ENCODE measurements at regions not wholly inside any gene's neighbourhood (a gene's known extent, or its start where the extent isn't known, plus 50 kb on each side); places are given as distances from the start of the nearest gene placed in this dataset.

GRCh38 chr13:74889321-74889720, 592.6 kb downstream of the TBC1D4 start:
- Histone ChIP-seq H4K20me1 (replicated peaks in 1 of 2; ENCODE audit: control insufficient read depth in 1 of 2, insufficient read depth in 2 of 2, low read length in 2 of 2) (no peaks in the 10 kb centered on the region), H2BK120ac (replicated peaks; ENCODE audit: low read depth, low read length) (no peak overlapping the region), H3K9ac (replicated peaks in 1 of 4; ENCODE audit: extremely low read depth in 1 of 4, low read depth in 3 of 4, low read length in 3 of 4) (no peak overlapping the region), H2BK15ac (ENCODE audit: low read length) (no peak overlapping the region), H3K79me1 (ENCODE audit: low read depth, low read length) (no peaks in the 10 kb centered on the region), H3K18ac (ENCODE audit: extremely low read depth, low read length) (no peak overlapping the region), H3K23ac (ENCODE audit: insufficient read length) (no peak overlapping the region), H3K79me2 (ENCODE audit: control insufficient read depth in 1 of 2, insufficient read depth in 2 of 2, low read length in 2 of 2) (no peaks in the 10 kb centered on the region), H2AK5ac (ENCODE audit: low read depth, low read length) (no peak overlapping the region), H3K4ac (replicated peaks; ENCODE audit: insufficient read length, low read depth, low read length) (no peak overlapping the region), H4K5ac (ENCODE audit: insufficient read length, low read depth, low read length) (no peak overlapping the region), H2AFZ (ENCODE audit: low read length) (no peak overlapping the region), H3K4me2 (ENCODE audit: insufficient read depth in 1 of 2, low read depth in 2 of 2, low read length in 2 of 2) (no peak overlapping the region), H3K36me3 (ENCODE audit: control insufficient read depth in 2 of 4, insufficient read depth in 4 of 4, low read length in 3 of 4) (no peaks in the 10 kb centered on the region), H2BK20ac (ENCODE audit: low read length) (no peak overlapping the region), H3K4me1 (replicated peaks in 1 of 4; ENCODE audit: control insufficient read depth in 3 of 4, insufficient read depth in 4 of 4, low read length in 3 of 4) (no peaks in the 10 kb centered on the region), H3K27ac (ENCODE audit: low read depth, low read length) (no peak overlapping the region), H3K27me3 (replicated peaks in 1 of 4; ENCODE audit: control insufficient read depth in 3 of 4, extremely low read depth in 1 of 4, insufficient read depth in 3 of 4, low read length in 3 of 4) (no peaks in the 10 kb centered on the region), H2BK12ac (ENCODE audit: low read depth, low read length) (no peak overlapping the region), H3K56ac (replicated peaks; ENCODE audit: insufficient read length, low read depth, low read length) (no peak overlapping the region), H3K23me2 (ENCODE audit: low read depth, low read length) (no peaks in the 10 kb centered on the region), H4K8ac (ENCODE audit: extremely low read depth, insufficient read depth, low read length) (no peak overlapping the region), H3K4me3 (ENCODE audit: extremely low read depth in 1 of 4, insufficient read depth in 2 of 4, low read depth in 3 of 4, low read length in 4 of 4) (no peak overlapping the region), H4K91ac (replicated peaks; ENCODE audit: insufficient read length, low read length) (no peak overlapping the region), H2BK5ac (ENCODE audit: low read depth, low read length) (no peak overlapping the region), H3K14ac (ENCODE audit: insufficient read length) (no peak overlapping the region), H3K9me3 (ENCODE audit: insufficient read depth in 2 of 2, low read depth in 1 of 2, low read length in 1 of 2) (no peaks in the 10 kb centered on the region)
- POLR2A ChIA-PET (ENCODE audit: partially characterized antibody): no interaction called here
- FAIRE-seq: no peak
- no peak for DNase-seq (ENCODE audit: low read depth in 1 of 2, low spot score in 2 of 2)
- CTCF ChIA-PET (ENCODE audit: partially characterized antibody): interaction anchor here (0.6 kb wide), 2 partner anchors 602 to 638 kb away, joined by 3 read pairs; no protein-coding TSS in a partner anchor
- TF ChIP-seq BCL11A (IDR thresholded peaks at IDR 0.05; ENCODE audit: low read depth in 2 of 2, low read length in 2 of 2) (no peak), KDM1A (IDR thresholded peaks at IDR 0.05; ENCODE audit: borderline replicate concordance, low read length) (no peak), POLR2A (IDR thresholded peaks at IDR 0.05; ENCODE audit: control extremely low read depth in 1 of 2, low read depth in 2 of 2, low read length in 2 of 2) (no peak), RFX5 (IDR thresholded peaks at IDR 0.05; ENCODE audit: borderline replicate concordance, low read depth, low read length) (no peak), ATF3 (IDR thresholded peaks at IDR 0.05; ENCODE audit: insufficient read depth, low read depth, low read length) (no peak)
